ENCODE measurements at regions not wholly inside any gene's neighbourhood (a gene's known extent, or its start where the extent isn't known, plus 50 kb on each side); places are given as distances from the start of the nearest gene placed in this dataset.

- Mint-ChIP-seq H3K9me3 (no peaks in the 10 kb centered on the region), H3K36me3 (no peaks in the 10 kb centered on the region), H3K27ac (no peak overlapping the region), H3K27me3 (ENCODE audit: low read depth in 2 of 2) (no peaks in the 10 kb centered on the region), H3K4me1 (no peaks in the 10 kb centered on the region), H3K4me3 (no peak overlapping the region)
- H3K4me1 ChIP-seq (ENCODE audit: control insufficient read depth, insufficient read depth, low read length) = no peaks in the 10 kb centered on the region
- no peak for ATAC-seq
- no peaks in the 10 kb centered on the region for H3K9me3 ChIP-seq (ENCODE audit: control insufficient read depth, insufficient read depth, low read length)
- H3K4me3 ChIP-seq (ENCODE audit: low read length) = no peak overlapping the region
- no peak overlapping the region for H3K27ac ChIP-seq (ENCODE audit: low read length)
- intact Hi-C loops (cut with micrococcal nuclease) = no loop called here
- WGBS (ENCODE audit: insufficient coverage) = 93% methylated on average over 1 of the region's 2 CpGs
- no peak for TF ChIP-seq CTCF (IDR thresholded peaks at IDR 0.05)
- H3K36me3 ChIP-seq (ENCODE audit: control insufficient read depth, insufficient read depth, low read length) = no peaks in the 10 kb centered on the region
- no peak for DNase-seq
- H3K27me3 ChIP-seq (ENCODE audit: control insufficient read depth, insufficient read depth, low read length) = no peaks in the 10 kb centered on the region
These were observed 219.3 kb downstream of the GATA3 start for GRCh38 chr10:8273749-8274148.

DNA sequence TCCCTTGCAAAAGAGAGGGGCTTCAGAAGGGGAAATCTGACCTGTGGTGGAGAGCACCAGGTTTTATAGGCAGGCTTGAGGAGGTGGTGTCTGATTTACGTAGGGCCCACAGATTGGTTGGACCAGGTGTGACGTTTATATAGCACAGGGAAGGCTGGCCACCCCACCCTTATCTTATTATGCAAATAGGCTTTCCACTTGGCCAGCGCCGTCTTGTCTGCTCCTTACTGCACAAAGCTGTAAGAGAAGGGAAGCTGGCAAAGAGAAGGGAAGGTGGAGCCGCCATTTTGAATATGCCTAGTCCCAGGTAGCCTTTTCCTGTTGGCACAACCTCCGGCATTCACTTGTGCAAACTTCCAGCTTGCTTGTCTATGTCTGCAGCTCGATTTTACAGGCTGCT is 221.4 kb downstream of the GATA3 start:
- intact Hi-C loops (cut with micrococcal nuclease) = no loop called here
- Histone ChIP-seq H3K4me1 (ENCODE audit: control insufficient read depth, insufficient read depth, low read length) (no peaks in the 10 kb centered on the region), H3K9me3 (ENCODE audit: control insufficient read depth, insufficient read depth, low read length) (no peaks in the 10 kb centered on the region), H3K27me3 (ENCODE audit: control insufficient read depth, insufficient read depth, low read length) (no peaks in the 10 kb centered on the region), H3K4me3 (ENCODE audit: low read length) (no peak overlapping the region), H3K27ac (ENCODE audit: low read length) (no peak overlapping the region), H3K36me3 (ENCODE audit: control insufficient read depth, insufficient read depth, low read length) (no peaks in the 10 kb centered on the region)
- ATAC-seq (no peak), DNase-seq (no peak)
- Mint-ChIP-seq H3K4me1 (no peaks in the 10 kb centered on the region), H3K9me3 (no peaks in the 10 kb centered on the region), H3K27ac (no peak overlapping the region), H3K4me3 (no peak overlapping the region), H3K36me3 (no peaks in the 10 kb centered on the region), H3K27me3 (ENCODE audit: low read depth in 2 of 2) (no peaks in the 10 kb centered on the region)
- TF ChIP-seq CTCF (IDR thresholded peaks at IDR 0.05) = no peak
- WGBS (ENCODE audit: insufficient coverage) = 84% methylated on average over 7 of the region's 7 CpGs

DNA sequence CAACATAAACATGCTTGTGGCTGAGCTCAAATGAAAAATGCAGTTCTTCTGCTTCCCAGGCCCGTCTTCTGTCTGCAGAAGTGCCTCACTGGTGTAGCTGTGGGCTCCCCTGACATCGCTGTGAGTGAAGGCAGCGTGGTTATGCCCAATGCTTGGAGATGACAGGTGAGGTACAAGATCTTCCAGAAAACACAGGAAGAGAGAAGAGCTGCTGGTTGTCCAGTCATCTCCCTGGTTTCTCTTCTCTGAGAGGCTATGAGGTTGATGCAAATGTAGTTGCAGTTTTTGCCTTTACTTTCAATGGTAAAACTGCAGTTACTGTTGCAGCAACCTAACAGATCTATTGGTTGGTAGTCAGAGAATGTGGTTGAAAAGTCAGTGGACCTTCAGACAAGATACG is 223.6 kb downstream of the GATA3 start:
- Histone ChIP-seq H3K4me1 (ENCODE audit: control insufficient read depth, insufficient read depth, low read length) (peaks cover 3% of the 10 kb centered on the region), H3K36me3 (ENCODE audit: control insufficient read depth, insufficient read depth, low read length) (no peaks in the 10 kb centered on the region), H3K27me3 (ENCODE audit: control insufficient read depth, insufficient read depth, low read length) (no peaks in the 10 kb centered on the region), H3K4me3 (ENCODE audit: low read length) (no peak overlapping the region), H3K27ac (ENCODE audit: low read length) (no peak overlapping the region), H3K9me3 (ENCODE audit: control insufficient read depth, insufficient read depth, low read length) (no peaks in the 10 kb centered on the region)
- 86% methylated on average over 4 of the region's 4 CpGs for WGBS (ENCODE audit: insufficient coverage)
- DNase-seq (no peak), ATAC-seq (no peak)
- Mint-ChIP-seq H3K4me1 (peaks cover 9 to 12% of the 10 kb centered on the region in 2 donors), H3K4me3 (no peak overlapping the region), H3K36me3 (no peaks in the 10 kb centered on the region), H3K27me3 (ENCODE audit: low read depth in 2 of 2) (peaks cover 0 to 2% of the 10 kb centered on the region in 2 donors), H3K27ac (no peak overlapping the region), H3K9me3 (no peaks in the 10 kb centered on the region)
- intact Hi-C loops (cut with micrococcal nuclease) = no loop called here
- no peak for TF ChIP-seq CTCF (IDR thresholded peaks at IDR 0.05)

- no peaks in the 10 kb centered on the region for H3K27me3 ChIP-seq (ENCODE audit: control insufficient read depth, insufficient read depth, low read length)
These were observed 225.1 kb downstream of the GATA3 start for GRCh38 chr10:8279598-8279997.

More at GRCh38 chr10:8279598-8279997, 225.1 kb downstream of the GATA3 start:
- TF ChIP-seq CTCF (IDR thresholded peaks at IDR 0.05) = no peak
- Histone ChIP-seq H3K4me3 (ENCODE audit: low read length) (no peak overlapping the region), H3K9me3 (ENCODE audit: control insufficient read depth, insufficient read depth, low read length) (no peaks in the 10 kb centered on the region), H3K27ac (ENCODE audit: low read length) (no peak overlapping the region), H3K36me3 (ENCODE audit: control insufficient read depth, insufficient read depth, low read length) (no peaks in the 10 kb centered on the region), H3K4me1 (ENCODE audit: control insufficient read depth, insufficient read depth, low read length) (peaks cover 3% of the 10 kb centered on the region)
- Mint-ChIP-seq H3K4me1 (peaks cover 9 to 12% of the 10 kb centered on the region in 2 donors), H3K4me3 (no peak overlapping the region), H3K9me3 (no peaks in the 10 kb centered on the region), H3K27ac (no peak overlapping the region), H3K27me3 (ENCODE audit: low read depth in 2 of 2) (peaks cover 7 to 8% of the 10 kb centered on the region in 2 donors), H3K36me3 (no peaks in the 10 kb centered on the region)
- WGBS (ENCODE audit: insufficient coverage) = 89% methylated on average over 2 of the region's 2 CpGs
- DNase-seq (no peak), ATAC-seq (no peak)
- intact Hi-C loops (cut with micrococcal nuclease) = no loop called here
